Kidney (tissue), 13 donors: ENCODE measurements at regions not wholly inside any gene's neighbourhood (a gene's known extent, or its start where the extent isn't known, plus 50 kb on each side); places are given as distances from the start of the nearest gene placed in this dataset.

Experiments
- DNase-seq, 5 donors: peaks; one replicate each; pipeline ENCODE4 v3.0.0-alpha.2; 2013 to 2020
- FAIRE-seq: peaks from 2 replicates; lab custom pipeline; 2012; peaks lifted over from hg19 to GRCh38; lab: Jason Lieb, UNC
- H3K27ac ChIP-seq, 2 donors: one replicate each; pipeline ENCODE4 v1.7.0; 2013; ENCODE audit warnings: low read depth in 2 of 2, low read length in 2 of 2, inconsistent platforms in 1 of 2
- H3K27me3 ChIP-seq: one replicate; pipeline ENCODE4 v1.7.1; 2013; ENCODE audit warnings: low read length, inconsistent platforms; ENCODE audit not compliant: control insufficient read depth, insufficient read depth
- H3K36me3 ChIP-seq, 3 donors: one replicate each; pipeline versions ENCODE4 v1.7.0 to v1.7.1; 2013; ENCODE audit warnings: low read length in 3 of 3, control low read depth in 1 of 3, inconsistent platforms in 1 of 3; ENCODE audit not compliant: insufficient read depth in 3 of 3, control insufficient read depth in 2 of 3
- H3K4me1 ChIP-seq, 3 donors: one replicate each; pipeline versions ENCODE4 v1.7.0 to v1.7.1; 2013; ENCODE audit warnings: low read length in 3 of 3, inconsistent platforms in 1 of 3, low read depth in 1 of 3; ENCODE audit not compliant: control insufficient read depth in 2 of 3, insufficient read depth in 2 of 3
- H3K4me3 ChIP-seq, 3 donors: one replicate each; pipeline versions ENCODE4 v1.7.0 to v1.8.1; 2013; ENCODE audit warnings: low read length in 3 of 3, control low read depth in 1 of 3, inconsistent platforms in 1 of 3
- H3K9ac ChIP-seq, 3 donors: one replicate each; pipeline versions ENCODE4 v1.7.0 to v1.7.1; 2013; ENCODE audit warnings: low read length in 3 of 3, control low read depth in 1 of 3, inconsistent platforms in 1 of 3
- H3K9me3 ChIP-seq, 3 donors: one replicate each; pipeline versions ENCODE4 v1.7.0 to v1.7.1; 2013; ENCODE audit warnings: low read length in 3 of 3, control low read depth in 1 of 3, inconsistent platforms in 1 of 3; ENCODE audit not compliant: control insufficient read depth in 2 of 3, insufficient read depth in 1 of 3
- intact Hi-C: fragments of 100-400 bp; cut with DNase I; formaldehyde crosslinking; loops from one replicate; pipeline ENCODE4 v1.11.1; 2022
- TF ChIP-seq, protein P1 (sequence below): IDR thresholded peaks from 3 replicates; pipeline ENCODE4 v1.5.1; 2012; ENCODE audit warnings: mild to moderate bottlenecking, moderate library complexity, borderline replicate concordance; ENCODE audit not compliant: insufficient read depth; ENCODE audit errors: extremely low read depth
- donor health status: control.
- donor health status: control.
- donor health status: control.
- donor health status: control.
- donor health status: control.
- donor health status: DM: yes; HTN: yes; CAD: no.
- donor health status: Normal renal cell carcinoma (clear cell type).

GRCh38 chr6:170063851-170064602, 226.9 kb downstream of the DLL1 start:
- Histone ChIP-seq H3K27me3 (no peaks in the 10 kb centered on the region), H3K9ac (no peak overlapping the region), H3K4me1 (no peaks in the 10 kb centered on the region), H3K9me3 (no peaks in the 10 kb centered on the region), H3K27ac (no peak overlapping the region), H3K4me3 (no peak overlapping the region), H3K36me3 (no peaks in the 10 kb centered on the region)
- intact Hi-C loops = no loop called here
- DNase-seq (peak in 4 of 5 donors; percentile 39 to 79 (median 72)), FAIRE-seq (no peak)
- TF ChIP-seq, protein P1, sequence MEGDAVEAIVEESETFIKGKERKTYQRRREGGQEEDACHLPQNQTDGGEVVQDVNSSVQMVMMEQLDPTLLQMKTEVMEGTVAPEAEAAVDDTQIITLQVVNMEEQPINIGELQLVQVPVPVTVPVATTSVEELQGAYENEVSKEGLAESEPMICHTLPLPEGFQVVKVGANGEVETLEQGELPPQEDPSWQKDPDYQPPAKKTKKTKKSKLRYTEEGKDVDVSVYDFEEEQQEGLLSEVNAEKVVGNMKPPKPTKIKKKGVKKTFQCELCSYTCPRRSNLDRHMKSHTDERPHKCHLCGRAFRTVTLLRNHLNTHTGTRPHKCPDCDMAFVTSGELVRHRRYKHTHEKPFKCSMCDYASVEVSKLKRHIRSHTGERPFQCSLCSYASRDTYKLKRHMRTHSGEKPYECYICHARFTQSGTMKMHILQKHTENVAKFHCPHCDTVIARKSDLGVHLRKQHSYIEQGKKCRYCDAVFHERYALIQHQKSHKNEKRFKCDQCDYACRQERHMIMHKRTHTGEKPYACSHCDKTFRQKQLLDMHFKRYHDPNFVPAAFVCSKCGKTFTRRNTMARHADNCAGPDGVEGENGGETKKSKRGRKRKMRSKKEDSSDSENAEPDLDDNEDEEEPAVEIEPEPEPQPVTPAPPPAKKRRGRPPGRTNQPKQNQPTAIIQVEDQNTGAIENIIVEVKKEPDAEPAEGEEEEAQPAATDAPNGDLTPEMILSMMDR = no peak

- Histone ChIP-seq H3K9me3 (no peaks in the 10 kb centered on the region), H3K36me3 (no peaks in the 10 kb centered on the region), H3K27ac (no peak overlapping the region), H3K9ac (no peak overlapping the region), H3K27me3 (no peaks in the 10 kb centered on the region), H3K4me3 (no peak overlapping the region), H3K4me1 (no peaks in the 10 kb centered on the region)
- DNase-seq = peak in 3 of 5 donors; percentile 20 to 58 (median 34)
- TF ChIP-seq, protein P1 = no peak
- intact Hi-C loops = no loop called here
- FAIRE-seq = no peak
These were observed 227.4 kb downstream of the DLL1 start for GRCh38 chr6:170063431-170063830.

DNA sequence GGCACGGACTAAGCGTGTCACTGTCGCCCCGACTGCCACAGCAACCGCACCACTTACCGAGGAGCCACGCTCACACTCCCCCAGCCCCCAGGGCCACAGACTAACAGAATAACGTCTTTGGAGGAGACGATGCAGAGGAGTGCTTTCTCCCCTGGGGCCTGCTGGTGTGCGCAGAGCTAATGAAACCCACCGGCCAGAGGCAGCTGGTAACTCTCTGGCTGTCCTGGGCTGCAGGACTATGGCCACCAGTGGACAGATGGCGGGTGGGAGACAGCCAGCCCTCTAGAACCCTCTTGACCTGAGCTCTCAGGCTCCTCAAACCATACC, 228.0 kb downstream of the DLL1 start:
- H3K4me3 ChIP-seq = no peak overlapping the region
- peak in 1 of 5 donors; percentile 62 for DNase-seq
- H3K9ac ChIP-seq = no peak overlapping the region
- intact Hi-C loops = no loop called here
- FAIRE-seq = no peak
- TF ChIP-seq, protein P1 = no peak
- no peaks in the 10 kb centered on the region for H3K36me3 ChIP-seq
- H3K9me3 ChIP-seq = no peaks in the 10 kb centered on the region
- no peaks in the 10 kb centered on the region for H3K27me3 ChIP-seq
- no peaks in the 10 kb centered on the region for H3K4me1 ChIP-seq
- H3K27ac ChIP-seq = no peak overlapping the region
